Mucosa of rectum (tissue), 2 donors: ENCODE measurements at regions not wholly inside any gene's neighbourhood (a gene's known extent, or its start where the extent isn't known, plus 50 kb on each side); places are given as distances from the start of the nearest gene placed in this dataset.

Source experiments
- H3K27ac ChIP-seq, 2 donors: one replicate each; pipeline ENCODE4 v1.7.0; 2013; ENCODE audit warnings: inconsistent platforms in 2 of 2, low read depth in 2 of 2, low read length in 2 of 2
- H3K27me3 ChIP-seq, 2 donors: one replicate each; pipeline ENCODE4 v1.7.0; 2013; ENCODE audit warnings: low read length in 2 of 2; ENCODE audit not compliant: control insufficient read depth in 2 of 2, insufficient read depth in 2 of 2
- H3K36me3 ChIP-seq, 2 donors: one replicate each; pipeline ENCODE4 v1.7.0; 2013; ENCODE audit warnings: low read length in 2 of 2; ENCODE audit not compliant: control insufficient read depth in 2 of 2, insufficient read depth in 2 of 2
- H3K4me1 ChIP-seq, 2 donors: one replicate each; pipeline ENCODE4 v1.7.0; 2013; ENCODE audit warnings: low read length in 2 of 2, mild to moderate bottlenecking in 1 of 2; ENCODE audit not compliant: control insufficient read depth in 2 of 2, insufficient read depth in 2 of 2
- H3K4me3 ChIP-seq, 2 donors: one replicate each; pipeline ENCODE4 v1.7.0; 2013; ENCODE audit warnings: low read length in 2 of 2
- H3K9ac ChIP-seq, 2 donors: one replicate each; pipeline ENCODE4 v1.7.0; 2013; ENCODE audit warnings: low read length in 2 of 2, low read depth in 1 of 2, mild to moderate bottlenecking in 1 of 2
- H3K9me3 ChIP-seq, 2 donors: one replicate each; pipeline ENCODE4 v1.7.0; 2013; ENCODE audit warnings: low read length in 2 of 2; ENCODE audit not compliant: control insufficient read depth in 2 of 2
- donor health status: healthy.
- donor health status: Normal muscosa, but diverticular disease.

GRCh38 chr2:198945496-198945895, 512.2 kb downstream of the SATB2 start:
- no peak overlapping the region for H3K4me3 ChIP-seq
- peaks cover 3 to 8% of the 10 kb centered on the region in 2 donors for H3K4me1 ChIP-seq
- no peaks in the 10 kb centered on the region for H3K9me3 ChIP-seq
- no peak overlapping the region for H3K27ac ChIP-seq
- H3K27me3 ChIP-seq = no peaks in the 10 kb centered on the region
- no peak overlapping the region for H3K9ac ChIP-seq
- no peaks in the 10 kb centered on the region for H3K36me3 ChIP-seq

GRCh38 chr2:198930170-198930569, 527.6 kb downstream of the SATB2 start:
- H3K36me3 ChIP-seq = no peaks in the 10 kb centered on the region

GRCh38 chr2:198928026-198928425, 529.7 kb downstream of the SATB2 start:
- Histone ChIP-seq H3K9ac (no peak overlapping the region), H3K9me3 (peaks cover 0 to 3% of the 10 kb centered on the region in 2 donors), H3K4me3 (no peak overlapping the region), H3K27me3 (no peaks in the 10 kb centered on the region), H3K4me1 (no peaks in the 10 kb centered on the region), H3K36me3 (no peaks in the 10 kb centered on the region), H3K27ac (no peak overlapping the region)

More at GRCh38 chr2:198930170-198930569, 527.6 kb downstream of the SATB2 start:
- no peak overlapping the region for H3K4me3 ChIP-seq
- no peaks in the 10 kb centered on the region for H3K27me3 ChIP-seq
- no peak overlapping the region for H3K27ac ChIP-seq
- no peaks in the 10 kb centered on the region for H3K4me1 ChIP-seq
- H3K9ac ChIP-seq = no peak overlapping the region
- H3K9me3 ChIP-seq = peaks cover 0 to 3% of the 10 kb centered on the region in 2 donors

GRCh38 chr2:198917926-198918720, 539.6 kb downstream of the SATB2 start:
- Histone ChIP-seq H3K4me3 (no peak overlapping the region), H3K9ac (no peak overlapping the region), H3K27me3 (no peaks in the 10 kb centered on the region), H3K27ac (no peak overlapping the region), H3K9me3 (no peaks in the 10 kb centered on the region), H3K36me3 (no peaks in the 10 kb centered on the region), H3K4me1 (no peaks in the 10 kb centered on the region)

- no peak overlapping the region for H3K27ac ChIP-seq
- H3K4me3 ChIP-seq = no peak overlapping the region
- H3K4me1 ChIP-seq = no peaks in the 10 kb centered on the region
- no peaks in the 10 kb centered on the region for H3K9me3 ChIP-seq
- no peaks in the 10 kb centered on the region for H3K27me3 ChIP-seq
- H3K36me3 ChIP-seq = no peaks in the 10 kb centered on the region
- no peak overlapping the region for H3K9ac ChIP-seq
These were observed 540.5 kb downstream of the SATB2 start for GRCh38 chr2:198917275-198917674.

- Histone ChIP-seq H3K27me3 (no peaks in the 10 kb centered on the region), H3K4me3 (no peak overlapping the region), H3K4me1 (no peaks in the 10 kb centered on the region), H3K9me3 (no peaks in the 10 kb centered on the region), H3K27ac (no peak overlapping the region), H3K36me3 (no peaks in the 10 kb centered on the region), H3K9ac (no peak overlapping the region)
These were observed 541.1 kb downstream of the SATB2 start for GRCh38 chr2:198916548-198917080.

GRCh38 chr2:198913394-198914152, 544.2 kb downstream of the SATB2 start:
- no peaks in the 10 kb centered on the region for H3K9me3 ChIP-seq
- H3K27ac ChIP-seq = no peak overlapping the region
- no peak overlapping the region for H3K9ac ChIP-seq
- H3K27me3 ChIP-seq = no peaks in the 10 kb centered on the region
- H3K36me3 ChIP-seq = no peaks in the 10 kb centered on the region
- no peaks in the 10 kb centered on the region for H3K4me1 ChIP-seq
- no peak overlapping the region for H3K4me3 ChIP-seq

- H3K9ac ChIP-seq = no peak overlapping the region
- no peak overlapping the region for H3K4me3 ChIP-seq
- H3K9me3 ChIP-seq = no peaks in the 10 kb centered on the region
- no peak overlapping the region for H3K27ac ChIP-seq
- no peaks in the 10 kb centered on the region for H3K4me1 ChIP-seq
- H3K36me3 ChIP-seq = no peaks in the 10 kb centered on the region
- H3K27me3 ChIP-seq = no peaks in the 10 kb centered on the region
These were observed 548.0 kb downstream of the SATB2 start for GRCh38 chr2:198909525-198910267.

- Histone ChIP-seq H3K9ac (no peak overlapping the region), H3K4me3 (no peak overlapping the region), H3K4me1 (no peaks in the 10 kb centered on the region), H3K36me3 (no peaks in the 10 kb centered on the region), H3K27ac (no peak overlapping the region), H3K27me3 (no peaks in the 10 kb centered on the region), H3K9me3 (no peaks in the 10 kb centered on the region)
These were observed 551.7 kb downstream of the SATB2 start for GRCh38 chr2:198905881-198906612.
